ENCODE measurements at regions not wholly inside any gene's neighbourhood (a gene's known extent, or its start where the extent isn't known, plus 50 kb on each side); places are given as distances from the start of the nearest gene placed in this dataset.
"Not testable (repeated sequence)": the region's sequence is repeated elsewhere in the genome, so short reads cannot be mapped to it uniquely, and the experiment has no call there.

DNA sequence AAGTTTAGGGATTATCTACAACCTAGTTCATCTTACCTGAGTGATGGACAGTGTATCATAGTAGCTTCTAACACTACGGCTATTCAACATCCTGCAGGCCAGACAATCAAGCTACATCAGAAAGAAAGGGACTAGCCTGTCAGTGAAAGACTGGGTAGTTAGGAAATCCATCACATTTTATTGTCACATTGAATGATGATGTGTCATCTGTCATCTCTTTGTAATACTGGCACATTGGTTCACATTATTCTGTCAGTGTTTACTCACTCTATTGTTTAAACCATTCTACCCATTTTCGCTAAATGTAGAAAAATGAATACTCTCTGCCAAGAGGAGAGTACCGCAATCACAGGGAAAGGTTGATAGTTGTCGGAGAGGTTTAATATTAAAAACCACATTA lies 1155.8 kb downstream of the TUSC7 start:
- no peak overlapping the region for H3K4me3 ChIP-seq
- H3K27ac ChIP-seq = no peak overlapping the region

DNA sequence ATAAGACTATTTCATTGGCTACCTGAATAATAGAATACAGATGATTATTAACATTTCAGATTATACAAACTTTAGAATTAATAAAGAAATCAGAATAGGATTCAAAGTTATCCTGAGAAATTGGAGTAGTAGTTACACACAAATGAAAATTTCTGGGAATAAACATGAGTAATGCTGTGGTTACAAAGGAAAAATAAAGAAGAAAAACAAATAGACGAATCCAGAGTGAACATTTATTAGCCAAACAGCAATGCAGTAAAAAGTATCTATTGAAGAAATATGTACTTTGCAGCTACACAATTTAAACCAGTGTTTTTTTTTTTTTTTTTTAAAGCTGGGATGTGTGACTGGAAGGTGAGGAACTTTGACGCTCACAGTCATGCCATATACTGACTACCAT lies 1159.2 kb downstream of the TUSC7 start:
- Histone ChIP-seq H3K27ac (no peak overlapping the region), H3K4me3 (no peak overlapping the region)

GRCh38 chr3:117871934-117872333 lies 1162.4 kb downstream of the TUSC7 start:
- H3K27ac ChIP-seq = no peak overlapping the region
- H3K4me3 ChIP-seq = no peak overlapping the region

- H3K4me3 ChIP-seq, H3K27ac ChIP-seq: not testable (repeated sequence)
Measured at GRCh38 chr3:117872594-117873248, 1161.9 kb downstream of the IGSF11 start.

GRCh38 chr3:117873249-117873600 lies 1161.4 kb downstream of the IGSF11 start:
- no peak overlapping the region for H3K4me3 ChIP-seq
- H3K27ac ChIP-seq = no peak overlapping the region

- Histone ChIP-seq H3K27ac (no peak overlapping the region), H3K4me3 (no peak overlapping the region)
Measured at GRCh38 chr3:117874028-117874690, 1160.5 kb downstream of the IGSF11 start.

DNA sequence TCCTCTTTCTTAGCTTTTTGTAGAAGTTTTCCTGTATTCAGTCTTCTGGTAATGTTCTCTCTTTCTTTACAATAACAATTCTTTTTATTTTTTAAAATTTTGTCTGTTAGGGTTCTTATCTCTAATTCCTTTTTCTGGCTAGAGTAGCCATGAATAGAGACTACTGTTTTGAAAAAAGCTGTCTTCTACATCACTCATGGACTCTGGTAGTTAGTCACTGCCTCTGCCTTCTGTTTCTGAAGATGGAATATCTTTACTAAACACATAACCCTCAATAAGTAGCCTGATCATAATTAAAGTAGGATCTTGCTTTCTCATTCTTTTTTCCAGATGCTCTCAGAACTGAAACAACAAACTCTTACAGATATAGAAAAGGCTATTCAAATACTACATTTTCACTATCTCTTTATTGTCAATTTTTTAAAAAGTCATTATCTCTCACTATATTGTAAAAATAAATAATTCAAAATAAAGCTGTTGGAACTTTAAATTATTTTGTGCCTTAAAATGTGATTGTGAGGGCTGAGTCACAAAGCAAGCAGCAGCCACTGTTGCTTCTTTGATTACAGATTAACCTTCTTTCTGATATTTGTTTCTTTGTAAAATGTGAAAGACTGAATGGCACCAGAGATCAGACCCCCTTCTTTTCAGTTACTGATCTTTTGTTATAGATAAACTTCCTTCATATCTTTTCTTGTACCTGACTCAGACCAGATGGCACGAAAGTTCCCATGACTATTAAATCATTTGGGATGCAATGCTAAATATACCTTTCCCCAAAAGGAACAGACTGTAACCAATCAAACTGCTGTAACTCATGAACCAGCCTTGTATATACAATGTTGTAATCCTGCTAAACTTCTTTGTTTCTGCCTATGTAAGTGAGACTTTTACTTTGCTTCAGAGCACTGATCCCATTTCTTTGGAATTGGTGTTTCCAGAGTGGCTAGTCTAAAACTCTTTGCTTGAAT lies 1159.5 kb downstream of the IGSF11 start:
- H3K27ac ChIP-seq = no peak overlapping the region
- H3K4me3 ChIP-seq = no peak overlapping the region

- Histone ChIP-seq H3K27ac (no peak overlapping the region), H3K4me3 (no peak overlapping the region)
Measured at GRCh38 chr3:117875887-117876286, 1158.8 kb downstream of the IGSF11 start.

DNA sequence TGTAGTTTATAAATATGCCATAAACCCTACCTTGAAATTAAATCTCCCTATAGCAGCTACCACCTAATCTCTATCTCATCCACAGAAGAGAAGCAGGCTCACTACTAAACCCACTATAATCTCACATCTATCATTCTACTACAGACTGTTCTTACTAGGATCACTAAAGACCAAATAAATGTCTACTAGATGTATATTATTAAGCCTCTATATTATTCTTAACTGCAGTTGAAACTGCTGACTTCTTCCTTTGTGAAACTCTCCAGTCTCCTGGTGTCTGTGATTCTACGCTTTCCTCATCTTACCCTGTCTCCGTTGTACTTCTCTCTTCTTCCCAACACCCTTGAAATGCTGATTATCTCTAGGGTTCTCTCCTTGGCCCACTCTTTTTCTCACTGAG lies 1154.0 kb downstream of the IGSF11 start:
- Histone ChIP-seq H3K27ac (no peak overlapping the region), H3K4me3 (no peak overlapping the region)

DNA sequence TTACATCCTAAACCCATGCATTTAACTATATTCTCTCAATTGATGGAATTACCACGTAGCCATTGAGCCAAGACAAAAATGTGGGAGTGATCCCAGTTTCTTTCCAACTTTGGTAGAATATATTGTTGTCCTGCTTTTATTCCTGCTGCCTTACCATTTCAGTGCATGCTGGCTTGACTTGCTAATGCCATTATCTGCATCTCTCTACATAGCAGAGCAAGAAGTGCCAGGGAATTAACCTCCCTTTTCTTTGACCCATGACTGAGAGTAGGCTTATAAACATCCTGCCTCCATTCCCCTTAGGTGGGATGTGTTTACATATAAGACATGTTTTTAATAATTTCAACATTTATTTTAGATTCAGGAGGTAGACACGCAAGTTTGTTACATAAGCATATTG lies 1153.4 kb downstream of the IGSF11 start:
- H3K4me3 ChIP-seq = no peak overlapping the region

GRCh38 chr3:117885011-117885441 lies 1149.6 kb downstream of the IGSF11 start:
- H3K4me3 ChIP-seq = no peak overlapping the region
- no peak overlapping the region for H3K27ac ChIP-seq

More for the DNA sequence above, 1153.4 kb downstream of the IGSF11 start:
- no peak overlapping the region for H3K27ac ChIP-seq

DNA sequence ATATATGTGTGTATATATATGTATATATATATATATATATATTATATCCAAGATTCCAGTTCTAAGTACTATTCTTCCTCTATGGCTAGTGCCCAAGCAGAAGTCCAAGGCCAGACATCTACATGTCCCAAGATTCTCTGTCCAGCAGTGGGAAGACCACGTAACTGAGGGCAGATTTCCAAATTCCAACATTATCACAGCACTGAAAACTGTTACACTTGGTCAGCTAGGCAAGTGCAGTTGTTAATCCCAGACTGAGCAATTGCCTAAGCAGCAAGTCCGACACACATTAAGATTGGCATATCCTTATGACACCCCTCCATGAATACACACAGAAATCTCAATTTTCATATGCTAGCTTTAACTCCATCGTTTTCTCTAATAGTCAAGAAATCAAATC lies 1148.5 kb downstream of the IGSF11 start:
- Histone ChIP-seq H3K4me3 (no peak overlapping the region), H3K27ac (no peak overlapping the region)

- H3K4me3 ChIP-seq = no peak overlapping the region
- no peak overlapping the region for H3K27ac ChIP-seq
Measured at GRCh38 chr3:117887031-117887430, 1147.6 kb downstream of the IGSF11 start.

DNA sequence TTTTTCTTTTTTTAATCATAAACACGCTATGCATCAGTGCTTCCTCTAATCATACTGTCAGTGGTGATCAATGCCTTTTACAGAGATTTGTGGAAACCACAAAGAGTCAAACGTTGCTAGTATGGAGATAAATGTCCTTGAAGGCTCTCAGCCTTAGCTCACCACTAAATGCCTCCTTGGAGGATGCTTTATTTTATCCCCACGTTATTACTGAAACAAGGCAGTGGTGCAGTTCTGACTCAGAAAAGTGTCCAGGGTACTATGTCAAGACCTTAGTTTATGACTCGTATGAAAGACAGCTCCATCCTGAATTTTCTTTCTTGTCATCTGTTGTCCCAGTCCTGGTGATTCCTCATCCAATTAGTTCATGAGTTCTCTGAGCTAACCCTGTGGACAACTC lies 1146.7 kb downstream of the IGSF11 start:
- Histone ChIP-seq H3K4me3 (no peak overlapping the region), H3K27ac (no peak overlapping the region)

DNA sequence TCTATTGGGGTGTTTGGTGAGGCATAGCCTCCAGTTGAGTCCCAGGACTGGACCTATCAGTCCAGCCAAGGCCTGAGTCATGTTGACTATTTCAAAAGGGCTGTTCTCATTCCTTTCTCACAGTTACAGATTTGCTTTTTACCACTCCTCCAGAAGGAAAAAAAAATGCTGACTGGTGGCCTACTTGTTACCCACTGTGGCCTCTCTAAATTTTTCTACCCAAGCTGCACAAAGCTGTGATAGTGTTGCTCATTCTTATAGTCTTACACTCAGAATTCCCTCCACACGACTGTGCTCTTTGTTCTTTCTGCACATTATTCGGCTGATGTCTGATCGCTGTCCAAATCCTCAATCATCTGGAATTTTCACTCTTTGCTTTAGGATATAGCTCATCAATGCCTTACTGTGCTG lies 1142.2 kb downstream of the IGSF11 start:
- Histone ChIP-seq H3K4me3 (no peak overlapping the region), H3K27ac (no peak overlapping the region)

DNA sequence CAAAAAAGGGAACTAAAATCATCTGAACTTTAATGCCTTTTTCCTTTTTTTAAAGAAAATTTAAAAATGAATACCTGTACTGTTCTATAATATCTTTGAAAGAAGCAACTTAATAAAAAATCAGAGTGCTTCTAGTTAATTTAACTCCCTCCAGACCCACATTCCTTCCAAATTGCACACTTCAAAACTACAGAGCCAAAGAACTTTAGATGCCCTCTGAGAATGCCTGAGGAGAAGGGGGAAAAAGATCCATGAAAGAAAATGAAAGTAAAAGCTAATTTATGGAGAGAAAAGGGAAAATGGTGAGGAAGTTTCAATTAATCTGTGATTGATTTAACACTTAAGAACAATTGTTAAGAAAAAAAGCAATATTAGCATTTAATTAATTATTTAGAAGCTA lies 1141.6 kb downstream of the IGSF11 start:
- Histone ChIP-seq H3K27ac (no peak overlapping the region), H3K4me3 (no peak overlapping the region)

- Histone ChIP-seq H3K27ac (no peak overlapping the region), H3K4me3 (no peak overlapping the region)
Measured at GRCh38 chr3:117893638-117894037, 1141.0 kb downstream of the IGSF11 start.

DNA sequence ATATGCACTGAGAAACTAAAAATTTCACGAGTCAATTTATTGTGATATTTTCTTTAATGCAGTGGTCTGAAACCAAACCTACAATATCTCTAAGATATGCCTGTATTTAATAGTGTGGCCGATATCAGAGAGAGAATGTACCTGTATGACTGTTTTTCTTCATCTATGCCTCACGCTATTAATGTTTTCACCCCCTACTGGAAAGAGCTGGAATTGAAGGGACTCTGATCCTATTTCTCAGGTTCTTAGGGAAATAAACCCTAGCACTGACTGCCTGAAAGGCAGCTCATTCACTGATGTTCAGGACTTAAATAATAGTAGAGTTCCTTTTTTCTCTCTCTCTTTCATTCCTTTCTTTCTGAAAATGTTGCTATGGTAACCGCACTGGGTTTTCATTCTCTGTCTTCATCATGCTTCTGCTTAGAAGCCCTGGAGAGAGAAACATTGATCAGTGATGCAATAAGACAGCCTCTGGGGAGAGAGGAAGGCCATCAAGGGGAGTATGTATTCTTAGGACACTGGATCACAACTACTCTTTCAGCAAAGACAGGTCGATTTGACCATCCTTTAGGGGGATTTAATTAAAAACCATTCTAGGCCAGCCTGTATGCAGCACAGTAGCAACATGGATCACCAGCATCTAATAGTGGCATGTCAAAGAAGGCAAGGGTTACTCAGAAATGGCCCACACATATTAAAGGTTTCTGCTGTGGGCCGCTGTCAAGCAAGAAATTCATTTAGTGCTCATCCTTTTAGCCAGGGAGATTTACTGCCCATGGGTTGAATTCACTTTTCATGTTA lies 1135.7 kb downstream of the IGSF11 start:
- no peak overlapping the region for H3K4me3 ChIP-seq
- no peak overlapping the region for H3K27ac ChIP-seq

DNA sequence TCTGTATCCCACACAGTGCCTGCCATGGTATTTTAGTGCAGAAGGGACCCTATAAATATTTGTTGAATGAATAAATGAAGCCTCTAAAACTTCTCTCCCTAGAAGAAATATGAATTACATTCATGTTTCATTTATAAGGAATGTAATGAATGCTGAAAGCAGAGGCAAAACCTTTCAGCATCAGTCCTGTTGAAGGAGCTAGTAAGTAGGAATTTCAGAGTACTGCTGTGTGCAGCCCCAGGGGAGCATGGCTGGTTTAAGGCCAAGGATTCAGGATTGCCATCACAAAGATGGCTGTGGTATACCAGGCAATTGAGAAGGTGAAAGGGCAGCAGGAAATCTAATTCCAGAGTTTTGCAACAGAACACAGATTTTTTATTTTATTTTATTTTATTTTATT lies 1131.4 kb downstream of the IGSF11 start:
- no peak overlapping the region for H3K4me3 ChIP-seq
- no peak overlapping the region for H3K27ac ChIP-seq

All from skin epidermis (tissue), 12 donors.